ENCODE measurements at regions not wholly inside any gene's neighbourhood (a gene's known extent, or its start where the extent isn't known, plus 50 kb on each side); places are given as distances from the start of the nearest gene placed in this dataset.
"Not testable (repeated sequence)": the region's sequence is repeated elsewhere in the genome, so short reads cannot be mapped to it uniquely, and the experiment has no call there.

GRCh38 chr3:4245671-4246070, 57.5 kb upstream of the SETMAR start:
- intact Hi-C loops (cut with DNase I; ENCODE audit: low total_unique reads): no loop called here
- Histone ChIP-seq H3K27me3 (no peaks in the 10 kb centered on the region), H3K9me3 (no peaks in the 10 kb centered on the region), H3K4me1 (no peaks in the 10 kb centered on the region), H3K36me3 (no peaks in the 10 kb centered on the region), H3K4me3 (no peak overlapping the region), H3K27ac (no peak overlapping the region)
- in situ Hi-C loops (cut with MboI; ENCODE audit: low pct_ligation_motif_present in 1 of 4, low pct_unique_long_range_greater_than_20kb in 1 of 4, low sequenced_read_pairs in 3 of 4): no loop called here
- TF ChIP-seq EP300 (IDR thresholded peaks at IDR 0.05; ENCODE audit: low read depth): no peak
- no peak for DNase-seq
- 70% methylated on average over 9 of the region's 9 CpGs; no CpG with 5 or more reads in 1 of the 2 donors for WGBS, 2 donors (ENCODE audit: low coverage in 1 of 2)

GRCh38 chr3:4247391-4247790, 55.8 kb upstream of the SETMAR start:
- in situ Hi-C loops (cut with MboI; ENCODE audit: low pct_ligation_motif_present in 1 of 4, low pct_unique_long_range_greater_than_20kb in 1 of 4, low sequenced_read_pairs in 3 of 4): no loop called here
- intact Hi-C loops (cut with DNase I; ENCODE audit: low total_unique reads): no loop called here
- no peak for TF ChIP-seq POLR2AphosphoS5 (IDR thresholded peaks at IDR 0.05)
- TF ChIP-seq POLR2A (IDR thresholded peaks at IDR 0.05): no peak
- TF ChIP-seq CTCF (IDR thresholded peaks at IDR 0.05): no peak
- TF ChIP-seq EP300 (IDR thresholded peaks at IDR 0.05; ENCODE audit: low read depth): no peak
- Histone ChIP-seq H3K4me1 (no peaks in the 10 kb centered on the region), H3K27me3 (no peaks in the 10 kb centered on the region), H3K4me3 (no peak overlapping the region), H3K27ac (no peak overlapping the region), H3K9me3 (no peaks in the 10 kb centered on the region), H3K36me3 (no peaks in the 10 kb centered on the region)
- DNase-seq: no peak
- WGBS, 2 donors (ENCODE audit: low coverage in 1 of 2): 73 to 89% methylated on average over 1 of the region's 1 CpG

GRCh38 chr3:4250064-4250463, 53.1 kb upstream of the SETMAR start:
- TF ChIP-seq POLR2AphosphoS5 (IDR thresholded peaks at IDR 0.05): no peak
- no peak for TF ChIP-seq CTCF (IDR thresholded peaks at IDR 0.05)
- no peak for DNase-seq
- intact Hi-C loops (cut with DNase I; ENCODE audit: low total_unique reads): no loop called here
- WGBS, 2 donors (ENCODE audit: low coverage in 1 of 2): 76 to 81% methylated on average over 2 to 4 of the region's 4 CpGs
- H3K4me1 ChIP-seq: no peaks in the 10 kb centered on the region
- H3K4me3 ChIP-seq: no peak overlapping the region
- no peaks in the 10 kb centered on the region for H3K27me3 ChIP-seq
- H3K27ac ChIP-seq: no peak overlapping the region
- H3K36me3 ChIP-seq: no peaks in the 10 kb centered on the region
- no peaks in the 10 kb centered on the region for H3K9me3 ChIP-seq
- in situ Hi-C loops (cut with MboI; ENCODE audit: low pct_ligation_motif_present in 1 of 4, low pct_unique_long_range_greater_than_20kb in 1 of 4, low sequenced_read_pairs in 3 of 4): no loop called here

GRCh38 chr3:4251412-4251811, 51.8 kb upstream of the SETMAR start:
- Histone ChIP-seq H3K36me3 (no peaks in the 10 kb centered on the region), H3K27me3 (no peaks in the 10 kb centered on the region), H3K4me1 (no peaks in the 10 kb centered on the region), H3K4me3 (no peak overlapping the region), H3K9me3 (no peaks in the 10 kb centered on the region), H3K27ac (no peak overlapping the region)
- intact Hi-C loops (cut with DNase I; ENCODE audit: low total_unique reads) (no loop called here), in situ Hi-C loops (cut with MboI; ENCODE audit: low pct_ligation_motif_present in 1 of 4, low pct_unique_long_range_greater_than_20kb in 1 of 4, low sequenced_read_pairs in 3 of 4) (no loop called here)
- TF ChIP-seq EP300 (IDR thresholded peaks at IDR 0.05; ENCODE audit: low read depth) (no peak), POLR2AphosphoS5 (IDR thresholded peaks at IDR 0.05) (no peak), POLR2A (IDR thresholded peaks at IDR 0.05) (no peak), CTCF (IDR thresholded peaks at IDR 0.05) (no peak)
- no peak for DNase-seq

GRCh38 chr3:4253072-4253832, 49.9 kb upstream of the SETMAR start:
- WGBS, 2 donors (ENCODE audit: low coverage in 1 of 2): 70 to 89% methylated on average over 2 to 26 of the region's 26 CpGs
- H3K9me3 ChIP-seq; H3K27me3 ChIP-seq; in situ Hi-C loops (cut with MboI; ENCODE audit: low pct_ligation_motif_present in 1 of 4, low pct_unique_long_range_greater_than_20kb in 1 of 4, low sequenced_read_pairs in 3 of 4); H3K27ac ChIP-seq; DNase-seq; H3K4me3 ChIP-seq; H3K36me3 ChIP-seq; intact Hi-C loops (cut with DNase I; ENCODE audit: low total_unique reads); H3K4me1 ChIP-seq: not testable (repeated sequence)

All from transverse colon (tissue), 4 donors.